H1 (cell line): ENCODE measurements at regions not wholly inside any gene's neighbourhood (a gene's known extent, or its start where the extent isn't known, plus 50 kb on each side); places are given as distances from the start of the nearest gene placed in this dataset.

Experiments
- EZH2 ChIP-seq: fragments of 200-600 bp; sonication (generic); IDR thresholded peaks from 2 replicates; pipeline ENCODE4 v1.7.1; 2012; ENCODE audit warnings: low read depth, mild to moderate bottlenecking, moderate library complexity, low read length, inconsistent platforms; ENCODE audit not compliant: severe bottlenecking
- RXRA ChIP-seq: IDR thresholded peaks from 2 replicates; pipeline ENCODE4 v1.6.1; 2011; ENCODE audit warnings: low read depth, mild to moderate bottlenecking, low read length, moderate library complexity; ENCODE audit not compliant: insufficient read depth
- SP2 ChIP-seq: IDR thresholded peaks from 2 replicates; pipeline ENCODE4 v1.6.1; 2012; ENCODE audit warnings: mild to moderate bottlenecking, low read length, inconsistent platforms
- SP4 ChIP-seq: IDR thresholded peaks from 2 replicates; pipeline ENCODE4 v1.6.1; 2012; ENCODE audit warnings: low read length, inconsistent platforms

DNA sequence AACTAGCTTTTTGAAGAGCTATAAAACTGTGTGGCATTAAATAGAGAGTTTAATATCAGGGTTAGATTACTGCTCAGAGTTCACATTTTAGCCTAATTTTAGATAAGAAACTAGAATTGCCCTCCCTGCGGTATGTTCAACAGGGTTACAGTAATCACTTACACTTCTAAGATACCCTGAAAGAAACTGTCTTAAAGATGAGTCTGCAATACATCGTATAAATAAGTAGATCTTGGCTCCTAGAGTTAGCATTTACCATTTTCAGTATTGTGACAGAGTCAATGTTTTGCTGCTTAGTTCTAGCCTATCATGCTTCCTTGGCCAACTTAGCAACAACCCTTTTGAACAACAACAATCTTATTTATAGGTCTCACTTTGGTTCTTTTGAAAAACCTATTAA lies 217.8 kb upstream of the NDST4 start (continued):
- TF ChIP-seq SP4: no peak
- no peak for TF ChIP-seq SP2
- no peak for TF ChIP-seq RXRA
- TF ChIP-seq EZH2: no peak
- TF ChIP-seq, all 59 proteins: peak for 0
